Colonic mucosa (tissue), 4 donors: ENCODE measurements at regions not wholly inside any gene's neighbourhood (a gene's known extent, or its start where the extent isn't known, plus 50 kb on each side); places are given as distances from the start of the nearest gene placed in this dataset.

Experiments used
- DNase-seq: peaks from one replicate; pipeline ENCODE4 v3.0.0-alpha.2; 2020
- H3K27ac ChIP-seq: fragments of 200-600 bp; one replicate; pipeline ENCODE4 v1.8.0; 2021
- H3K27me3 ChIP-seq: fragments of 200-600 bp; one replicate; pipeline ENCODE4 v1.8.0; 2021
- H3K36me3 ChIP-seq: fragments of 200-600 bp; one replicate; pipeline ENCODE4 v1.8.0; 2021
- H3K4me1 ChIP-seq: fragments of 200-600 bp; one replicate; pipeline ENCODE4 v1.8.0; 2021; ENCODE audit warnings: mild to moderate bottlenecking
- H3K4me3 ChIP-seq: fragments of 200-600 bp; one replicate; pipeline ENCODE4 v1.8.0; 2021
- H3K9ac ChIP-seq, 2 donors: one replicate each; pipeline ENCODE4 v1.7.0; 2013; ENCODE audit warnings: control low read depth in 2 of 2, low read depth in 2 of 2, low read length in 2 of 2
- H3K9me3 ChIP-seq: fragments of 200-600 bp; one replicate; pipeline ENCODE4 v1.8.0; 2021
- intact Hi-C: fragments of 100-400 bp; cut with DNase I; formaldehyde crosslinking; loops from one replicate; pipeline ENCODE4 v1.14.1; 2022
- TF ChIP-seq, protein P1 (sequence below): fragments of 200-600 bp; IDR thresholded peaks from one replicate; pipeline ENCODE4 v1.8.0; 2022; ENCODE audit warnings: antibody characterized with exemption, mild to moderate bottlenecking
- donor health status: healthy.
- donor health status: DM: no; HTN: no; CAD: no.
- donor health status: DM: no; HTN: no; CAD: no.

DNA sequence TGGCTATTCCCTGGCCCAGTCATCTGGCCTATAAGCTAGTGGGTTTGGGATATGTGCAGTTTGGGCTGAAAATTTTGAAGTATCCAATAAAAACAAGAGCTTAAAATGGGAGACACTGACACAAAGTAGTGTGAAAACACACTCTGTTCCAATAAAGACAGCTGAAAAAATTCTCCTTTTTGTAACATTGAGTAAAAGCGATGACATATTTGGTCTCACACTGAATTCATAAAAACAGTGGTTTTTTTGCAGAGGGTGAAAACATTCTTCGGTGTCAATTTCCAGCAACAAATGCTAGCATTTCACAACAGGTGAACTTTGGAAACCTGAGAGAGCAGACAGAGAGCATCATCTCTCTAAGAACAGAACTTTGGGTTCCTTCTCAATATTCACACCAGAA lies 142.2 kb downstream of the OSR1 start:
- no peaks in the 10 kb centered on the region for H3K9me3 ChIP-seq
- intact Hi-C loops: no loop called here
- no peak overlapping the region for H3K4me3 ChIP-seq
- no peak overlapping the region for H3K9ac ChIP-seq
- TF ChIP-seq, protein P1, sequence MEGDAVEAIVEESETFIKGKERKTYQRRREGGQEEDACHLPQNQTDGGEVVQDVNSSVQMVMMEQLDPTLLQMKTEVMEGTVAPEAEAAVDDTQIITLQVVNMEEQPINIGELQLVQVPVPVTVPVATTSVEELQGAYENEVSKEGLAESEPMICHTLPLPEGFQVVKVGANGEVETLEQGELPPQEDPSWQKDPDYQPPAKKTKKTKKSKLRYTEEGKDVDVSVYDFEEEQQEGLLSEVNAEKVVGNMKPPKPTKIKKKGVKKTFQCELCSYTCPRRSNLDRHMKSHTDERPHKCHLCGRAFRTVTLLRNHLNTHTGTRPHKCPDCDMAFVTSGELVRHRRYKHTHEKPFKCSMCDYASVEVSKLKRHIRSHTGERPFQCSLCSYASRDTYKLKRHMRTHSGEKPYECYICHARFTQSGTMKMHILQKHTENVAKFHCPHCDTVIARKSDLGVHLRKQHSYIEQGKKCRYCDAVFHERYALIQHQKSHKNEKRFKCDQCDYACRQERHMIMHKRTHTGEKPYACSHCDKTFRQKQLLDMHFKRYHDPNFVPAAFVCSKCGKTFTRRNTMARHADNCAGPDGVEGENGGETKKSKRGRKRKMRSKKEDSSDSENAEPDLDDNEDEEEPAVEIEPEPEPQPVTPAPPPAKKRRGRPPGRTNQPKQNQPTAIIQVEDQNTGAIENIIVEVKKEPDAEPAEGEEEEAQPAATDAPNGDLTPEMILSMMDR: no peak
- DNase-seq: no peak
- no peaks in the 10 kb centered on the region for H3K27me3 ChIP-seq
- no peaks in the 10 kb centered on the region for H3K36me3 ChIP-seq
- H3K27ac ChIP-seq: no peak overlapping the region
- no peaks in the 10 kb centered on the region for H3K4me1 ChIP-seq

DNA sequence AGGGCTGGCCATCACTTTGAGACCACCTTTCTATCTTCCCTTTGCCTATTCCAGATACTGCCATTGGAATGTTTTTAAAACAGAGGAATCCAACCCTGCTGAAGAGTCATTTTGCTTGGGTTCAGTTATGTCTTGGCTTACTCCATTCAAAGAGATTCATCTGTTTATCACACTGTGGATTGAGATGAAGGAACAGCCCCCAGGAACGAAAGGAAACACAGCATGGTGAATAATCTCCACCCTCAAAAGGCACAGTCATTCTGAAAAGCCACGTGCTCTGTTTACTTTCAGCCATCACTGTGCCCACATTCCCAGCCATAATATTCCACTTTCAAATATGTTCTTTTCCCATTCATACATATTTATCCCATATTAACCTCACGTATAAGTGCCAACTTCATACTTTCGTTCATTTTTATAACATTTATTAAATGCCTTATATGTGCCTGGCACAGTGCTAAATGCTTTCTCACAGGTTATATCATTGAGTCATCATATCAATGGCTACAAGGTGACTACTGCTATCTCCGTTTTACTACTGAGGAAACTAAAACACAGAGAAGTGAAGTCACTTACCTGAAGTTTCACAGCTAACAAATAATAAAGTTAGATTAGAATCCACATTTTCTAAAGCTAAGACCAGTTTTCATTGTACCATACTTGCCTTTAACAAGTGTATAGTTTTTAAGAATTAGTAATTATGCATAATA lies 143.6 kb downstream of the OSR1 start:
- Histone ChIP-seq H3K9ac (no peak overlapping the region), H3K4me1 (no peaks in the 10 kb centered on the region), H3K27me3 (no peaks in the 10 kb centered on the region), H3K4me3 (no peak overlapping the region), H3K9me3 (no peaks in the 10 kb centered on the region), H3K27ac (no peak overlapping the region), H3K36me3 (no peaks in the 10 kb centered on the region)
- intact Hi-C loops: no loop called here
- DNase-seq: no peak
- TF ChIP-seq, protein P1: no peak

DNA sequence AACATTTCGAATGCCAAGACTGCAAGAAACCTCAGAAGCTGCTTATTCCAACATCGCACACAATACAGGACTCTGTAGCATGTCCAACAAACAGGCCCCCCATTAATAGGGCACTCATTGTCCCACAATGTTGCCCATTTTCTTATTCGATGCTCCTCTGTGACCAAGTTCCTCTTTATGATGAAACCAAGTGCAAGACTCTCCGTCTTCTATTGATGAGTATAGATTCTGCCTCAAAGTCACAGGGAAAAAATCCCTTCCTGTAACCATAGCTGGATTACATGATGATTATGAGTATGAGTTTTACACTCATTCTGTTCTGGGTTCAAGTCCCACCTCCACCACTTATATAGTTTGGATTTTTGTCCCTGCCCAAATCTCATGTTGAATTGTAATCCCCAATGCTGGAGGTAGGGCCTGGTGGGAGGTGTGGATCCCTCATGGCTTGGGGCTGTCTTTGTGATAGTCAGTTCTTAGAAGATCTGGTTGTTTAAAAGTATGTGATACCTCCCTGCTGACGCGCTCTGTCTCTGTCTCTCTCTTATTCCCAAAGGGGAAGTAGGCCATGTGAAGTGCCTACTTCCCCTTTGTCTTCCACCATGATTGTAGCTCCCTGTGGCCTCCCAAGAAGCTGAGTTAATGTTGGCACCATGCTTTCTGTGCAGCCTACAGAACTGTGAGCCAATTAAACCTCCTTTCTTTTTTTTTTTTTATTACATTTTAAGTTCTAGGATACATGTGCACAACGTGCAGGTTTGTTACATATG lies 148.7 kb downstream of the OSR1 start:
- no peaks in the 10 kb centered on the region for H3K9me3 ChIP-seq
- intact Hi-C loops: no loop called here
- H3K27me3 ChIP-seq: no peaks in the 10 kb centered on the region
- H3K4me1 ChIP-seq: no peaks in the 10 kb centered on the region
- H3K36me3 ChIP-seq: no peaks in the 10 kb centered on the region
- no peak overlapping the region for H3K4me3 ChIP-seq
- H3K27ac ChIP-seq: no peak overlapping the region
- no peak overlapping the region for H3K9ac ChIP-seq
- TF ChIP-seq, protein P1: no peak
- DNase-seq: no peak

DNA sequence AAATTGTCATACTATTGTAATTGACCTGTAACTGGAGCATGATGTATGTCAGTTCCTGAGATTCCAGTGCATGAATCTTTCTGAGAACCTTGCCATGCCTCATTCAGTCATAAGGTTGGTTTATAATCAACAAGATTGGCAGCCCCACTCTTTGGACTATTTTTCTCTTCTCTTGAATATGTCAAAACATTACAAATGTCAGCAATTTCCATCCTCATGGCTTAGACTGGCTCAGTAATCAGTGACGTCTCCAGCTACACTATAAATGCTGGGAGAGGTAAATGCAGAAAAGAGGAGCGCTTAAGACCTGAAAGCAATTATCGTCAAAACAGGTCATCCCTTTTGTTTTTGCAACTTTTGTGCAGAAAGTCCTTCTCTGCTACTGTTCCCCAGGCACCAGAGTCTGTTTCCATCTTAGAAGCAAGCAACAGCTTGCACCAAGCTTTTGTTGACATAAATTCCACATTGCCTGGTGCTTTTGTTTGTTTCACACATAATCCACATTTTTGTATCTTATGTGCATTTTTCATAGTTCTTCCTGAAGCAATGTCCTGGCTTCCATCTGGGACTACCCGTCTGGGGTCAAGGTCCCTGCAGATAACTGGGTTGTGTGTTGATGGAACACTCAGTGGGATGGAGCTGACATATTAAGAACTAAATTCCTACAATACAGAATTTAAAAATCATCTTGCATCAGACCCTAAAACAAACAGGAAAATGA lies 149.8 kb downstream of the OSR1 start:
- no peak overlapping the region for H3K9ac ChIP-seq
- TF ChIP-seq, protein P1: no peak
- no peaks in the 10 kb centered on the region for H3K36me3 ChIP-seq
- no peak for DNase-seq
- H3K27ac ChIP-seq: no peak overlapping the region
- H3K27me3 ChIP-seq: no peaks in the 10 kb centered on the region
- intact Hi-C loops: no loop called here
- no peaks in the 10 kb centered on the region for H3K4me1 ChIP-seq
- H3K4me3 ChIP-seq: no peak overlapping the region
- H3K9me3 ChIP-seq: no peaks in the 10 kb centered on the region

DNA sequence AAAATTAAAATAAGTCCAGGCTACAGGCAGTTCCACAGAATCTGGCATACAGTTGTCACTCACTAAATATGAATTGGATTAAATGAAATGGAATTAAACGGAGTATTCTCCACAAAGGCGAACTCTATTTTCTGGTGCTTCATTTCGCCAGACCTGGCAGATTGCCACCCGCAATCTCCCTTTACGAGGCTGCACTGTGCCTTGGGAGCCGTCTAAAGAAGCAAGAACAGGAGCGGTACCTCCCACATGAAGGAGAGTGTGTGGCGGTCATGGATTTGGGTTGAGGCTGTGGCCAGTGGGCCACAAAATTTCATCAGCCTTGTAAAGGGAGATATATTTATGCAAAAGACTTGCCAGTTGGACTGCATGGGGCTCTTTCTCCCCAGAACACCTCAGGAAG lies 151.0 kb downstream of the OSR1 start:
- no peak overlapping the region for H3K27ac ChIP-seq
- intact Hi-C loops: no loop called here
- no peak for DNase-seq
- H3K9me3 ChIP-seq: no peaks in the 10 kb centered on the region
- H3K36me3 ChIP-seq: no peaks in the 10 kb centered on the region
- H3K27me3 ChIP-seq: no peaks in the 10 kb centered on the region
- no peak overlapping the region for H3K4me3 ChIP-seq
- TF ChIP-seq, protein P1: no peak
- no peak overlapping the region for H3K9ac ChIP-seq
- H3K4me1 ChIP-seq: no peaks in the 10 kb centered on the region
